GM21360 (cell line): ENCODE measurements at regions not wholly inside any gene's neighbourhood (a gene's known extent, or its start where the extent isn't known, plus 50 kb on each side); places are given as distances from the start of the nearest gene placed in this dataset.
"Not testable (repeated sequence)": the region's sequence is repeated elsewhere in the genome, so short reads cannot be mapped to it uniquely, and the experiment has no call there.

ENCODE experiments used
- ATAC-seq: cut with Tn5 transposase; IDR thresholded peaks from one replicate; pipeline ENCODE4 v1.9.1; 2021; ENCODE audit warnings: mild to moderate bottlenecking, moderate library complexity; ENCODE audit not compliant: unreplicated experiment

DNA sequence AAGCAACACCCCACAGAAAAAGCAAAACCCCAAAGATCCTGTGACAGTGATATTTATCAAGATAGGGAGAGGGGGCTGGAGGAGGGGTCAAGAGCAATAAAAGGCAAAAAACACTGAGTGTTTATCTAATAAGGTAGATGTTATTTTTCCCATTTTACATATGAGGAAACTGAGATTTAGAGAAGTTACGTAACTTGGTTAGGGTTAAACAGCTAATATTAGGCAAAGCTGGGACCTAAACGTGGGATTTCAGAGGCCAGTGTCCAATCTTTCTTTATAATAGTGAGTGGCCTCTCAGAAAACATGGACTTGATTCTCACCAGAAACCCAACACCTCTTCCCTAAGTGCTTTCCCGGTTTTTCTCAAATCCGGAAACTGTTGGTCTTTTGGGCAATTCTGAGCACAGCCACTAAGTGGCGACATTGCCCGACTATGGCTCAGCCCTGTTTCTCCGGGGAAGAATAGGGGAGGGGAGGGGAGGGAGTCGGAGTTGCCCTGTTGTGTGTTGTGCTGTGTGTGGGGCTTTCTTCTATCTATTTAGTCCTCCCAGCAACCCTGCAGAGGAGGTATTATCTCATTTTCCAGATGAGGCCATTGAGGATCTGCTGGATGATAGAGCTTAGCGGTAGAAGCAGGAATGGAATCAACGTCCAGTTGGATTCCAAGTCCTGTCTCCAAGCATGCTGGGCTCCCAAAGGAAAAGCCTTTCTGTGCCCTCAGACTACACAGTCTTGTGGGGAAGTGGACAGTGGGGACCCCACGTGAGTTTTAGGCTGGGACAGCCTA, 58.7 kb upstream of the ETV3 start:
- not testable (repeated sequence) for ATAC-seq

- ATAC-seq = no peak
These were observed 58.0 kb upstream of the ETV3 start for GRCh38 chr1:157196245-157196543.

- ATAC-seq = no peak
These were observed 57.5 kb upstream of the ETV3 start for GRCh38 chr1:157195521-157196244.

DNA sequence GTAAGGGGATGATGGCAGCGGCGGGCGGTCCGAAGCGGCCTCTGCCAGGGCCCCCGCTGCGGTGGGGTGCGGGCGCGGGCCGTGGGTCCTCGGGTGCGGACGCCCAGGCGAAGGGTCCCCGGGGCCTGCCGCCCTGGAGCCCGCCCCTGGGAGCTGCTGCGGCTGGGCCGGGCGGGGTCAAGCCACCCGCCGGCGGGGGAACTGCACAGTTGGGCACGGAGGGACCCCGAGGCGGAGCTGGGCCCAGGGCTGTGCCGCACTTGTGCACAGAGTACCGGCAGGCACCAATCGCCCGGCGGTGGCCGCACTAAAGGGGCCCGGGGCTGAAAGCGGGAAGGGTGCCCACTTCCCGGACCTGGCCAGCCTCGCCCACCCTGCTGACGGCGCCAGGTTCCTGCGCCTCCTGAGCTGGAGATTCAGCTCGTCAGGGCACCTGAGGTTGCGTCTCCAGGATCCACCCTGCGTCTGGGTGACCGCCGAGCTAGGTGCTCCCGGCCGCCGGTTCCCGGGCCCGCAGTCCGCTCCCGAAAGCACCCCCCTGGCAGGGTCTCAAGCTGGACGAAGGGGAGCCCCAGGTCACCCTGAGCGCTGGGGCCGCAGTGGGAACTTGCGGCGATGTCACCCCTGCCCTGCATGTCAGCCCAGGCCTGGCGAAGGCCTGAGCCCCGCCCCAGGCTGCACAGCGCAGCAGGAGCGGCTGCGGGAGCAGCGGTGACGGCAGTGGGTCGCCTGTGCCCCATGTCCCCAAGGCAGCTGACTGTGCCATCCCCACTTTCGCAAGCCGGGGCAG, 56.7 kb upstream of the ETV3 start:
- ATAC-seq = no peak

- no peak for ATAC-seq
These were observed 55.7 kb upstream of the ETV3 start for GRCh38 chr1:157193702-157194391.

- ATAC-seq = no peak
These were observed 55.0 kb upstream of the ETV3 start for GRCh38 chr1:157193219-157193618.

DNA sequence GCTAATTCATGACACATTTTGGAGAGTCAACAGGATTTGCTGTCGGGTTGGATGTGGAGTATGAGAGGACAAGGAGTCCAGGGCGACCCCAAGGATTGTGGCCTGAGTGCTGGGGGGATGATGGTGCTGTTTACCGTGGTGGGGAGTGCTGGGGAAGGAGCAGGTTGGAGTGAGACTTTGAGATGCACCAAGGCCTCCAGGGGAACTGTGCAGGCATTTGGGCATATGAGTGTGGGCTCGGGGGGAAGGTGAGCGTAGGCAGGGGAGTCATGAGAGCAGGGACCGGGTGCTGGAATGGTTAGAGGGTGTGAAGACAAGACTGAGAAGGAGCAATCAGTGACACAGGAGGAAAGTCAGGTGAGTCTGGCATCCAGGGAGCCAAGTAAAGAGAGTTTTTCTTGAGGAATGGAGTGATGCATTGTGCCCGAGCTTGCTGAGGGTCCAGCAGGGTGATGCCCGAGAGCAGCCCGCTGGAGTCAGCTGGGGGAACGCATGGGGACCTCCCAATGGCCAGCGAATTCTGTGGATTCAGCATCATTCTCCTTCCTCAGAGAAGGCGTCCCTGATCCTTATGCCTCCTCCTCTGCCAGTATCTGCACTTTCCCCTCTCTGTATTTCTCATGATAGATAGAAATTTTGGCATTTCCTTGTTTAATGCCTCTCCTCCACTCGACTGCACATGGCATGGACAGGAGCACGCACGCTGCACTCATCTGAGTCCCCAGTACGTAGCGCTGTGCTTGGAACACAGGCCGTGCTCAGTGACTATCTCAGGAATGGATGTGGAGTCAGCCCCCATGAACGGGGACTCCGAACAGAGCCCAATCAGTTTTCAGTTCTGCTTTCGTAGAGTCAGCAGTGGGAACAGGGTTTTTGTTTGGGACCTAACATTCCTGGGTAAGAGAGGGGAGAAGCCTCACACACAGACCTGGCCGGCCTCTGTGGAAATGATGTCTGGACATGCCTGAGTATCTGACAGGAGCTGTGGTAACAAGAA, 52.1 kb upstream of the ETV3 start:
- no peak for ATAC-seq

DNA sequence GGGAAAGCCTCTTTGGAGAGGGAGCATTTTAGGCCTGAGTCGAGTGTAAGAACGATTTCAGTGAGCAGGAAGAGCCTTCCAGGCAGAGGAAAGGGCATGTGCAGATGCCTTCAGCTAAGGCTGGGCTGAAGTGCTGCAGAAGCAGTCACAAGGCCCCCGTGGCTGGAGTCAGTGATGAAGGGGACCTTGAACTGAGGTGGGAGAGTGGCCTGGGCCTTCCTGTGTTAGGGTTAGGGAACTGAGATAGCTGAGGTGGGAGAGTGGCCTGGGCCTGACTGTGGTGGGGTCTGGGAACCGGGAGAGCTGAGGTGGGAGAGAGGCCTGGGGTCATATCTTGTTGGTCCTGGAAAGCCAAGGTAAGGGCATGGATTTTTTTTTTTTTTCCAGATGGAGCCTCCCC, 50.9 kb upstream of the ETV3 start:
- ATAC-seq = no peak
